ENCODE measurements at regions not wholly inside any gene's neighbourhood (a gene's known extent, or its start where the extent isn't known, plus 50 kb on each side); places are given as distances from the start of the nearest gene placed in this dataset.

GRCh38 chr6:140370441-140370840 lies 996.0 kb upstream of the CITED2 start:
- no peak for TF ChIP-seq CTCF (IDR thresholded peaks at IDR 0.05; ENCODE audit: unreplicated experiment in 3 of 3)
- no peaks in the 10 kb centered on the region for H3K27me3 Mint-ChIP-seq (ENCODE audit: low read depth)

GRCh38 chr6:140366991-140367390 lies 992.5 kb upstream of the CITED2 start:
- Mint-ChIP-seq H3K9me3 (peaks cover 20% of the 10 kb centered on the region), H3K4me1 (no peaks in the 10 kb centered on the region), H3K36me3 (ENCODE audit: low read depth) (peaks cover 11% of the 10 kb centered on the region), H3K27me3 (ENCODE audit: low read depth) (no peaks in the 10 kb centered on the region), H3K27ac (no peak overlapping the region), H3K4me3 (no peak overlapping the region)
- no peak for TF ChIP-seq CTCF (IDR thresholded peaks at IDR 0.05; ENCODE audit: unreplicated experiment in 3 of 3)

More at GRCh38 chr6:140370441-140370840, 996.0 kb upstream of the CITED2 start:
- Mint-ChIP-seq H3K9me3 (peaks cover 6% of the 10 kb centered on the region), H3K36me3 (ENCODE audit: low read depth) (peaks cover 4% of the 10 kb centered on the region), H3K27ac (no peak overlapping the region), H3K4me3 (no peak overlapping the region), H3K4me1 (no peaks in the 10 kb centered on the region)

GRCh38 chr6:140364916-140365315 lies 990.5 kb upstream of the CITED2 start:
- H3K36me3 Mint-ChIP-seq (ENCODE audit: low read depth): peaks cover 11% of the 10 kb centered on the region
- no peaks in the 10 kb centered on the region for H3K4me1 Mint-ChIP-seq
- H3K27ac Mint-ChIP-seq: no peak overlapping the region
- no peak overlapping the region for H3K4me3 Mint-ChIP-seq
- H3K9me3 Mint-ChIP-seq: peaks cover 20% of the 10 kb centered on the region
- no peaks in the 10 kb centered on the region for H3K27me3 Mint-ChIP-seq (ENCODE audit: low read depth)
- no peak for TF ChIP-seq CTCF (IDR thresholded peaks at IDR 0.05; ENCODE audit: unreplicated experiment in 3 of 3)

GRCh38 chr6:140360651-140361050 lies 986.2 kb upstream of the CITED2 start:
- no peak overlapping the region for H3K4me3 Mint-ChIP-seq
- H3K27me3 Mint-ChIP-seq (ENCODE audit: low read depth): no peaks in the 10 kb centered on the region
- H3K27ac Mint-ChIP-seq: peak overlapping the region in 1 of 3 experiments; percentile 71
- peaks cover 16% of the 10 kb centered on the region for H3K9me3 Mint-ChIP-seq
- no peak for TF ChIP-seq CTCF (IDR thresholded peaks at IDR 0.05; ENCODE audit: unreplicated experiment in 3 of 3)
- peaks cover 6% of the 10 kb centered on the region for H3K36me3 Mint-ChIP-seq (ENCODE audit: low read depth)
- H3K4me1 Mint-ChIP-seq: peaks cover 4% of the 10 kb centered on the region

GRCh38 chr6:140355476-140355875 lies 981.0 kb upstream of the CITED2 start:
- no peak overlapping the region for H3K4me3 Mint-ChIP-seq
- no peak for TF ChIP-seq CTCF (IDR thresholded peaks at IDR 0.05; ENCODE audit: unreplicated experiment in 3 of 3)
- no peaks in the 10 kb centered on the region for H3K36me3 Mint-ChIP-seq (ENCODE audit: low read depth)
- H3K4me1 Mint-ChIP-seq: peaks cover 4% of the 10 kb centered on the region
- no peak overlapping the region for H3K27ac Mint-ChIP-seq
- no peaks in the 10 kb centered on the region for H3K27me3 Mint-ChIP-seq (ENCODE audit: low read depth)
- H3K9me3 Mint-ChIP-seq: no peaks in the 10 kb centered on the region

GRCh38 chr6:140354296-140354695 lies 979.8 kb upstream of the CITED2 start:
- no peak for TF ChIP-seq CTCF (IDR thresholded peaks at IDR 0.05; ENCODE audit: unreplicated experiment in 3 of 3)
- H3K27me3 Mint-ChIP-seq (ENCODE audit: low read depth): no peaks in the 10 kb centered on the region
- no peak overlapping the region for H3K27ac Mint-ChIP-seq
- no peaks in the 10 kb centered on the region for H3K36me3 Mint-ChIP-seq (ENCODE audit: low read depth)
- no peak overlapping the region for H3K4me3 Mint-ChIP-seq
- no peaks in the 10 kb centered on the region for H3K9me3 Mint-ChIP-seq
- peaks cover 4% of the 10 kb centered on the region for H3K4me1 Mint-ChIP-seq

Measured in nephron (organoid).